ENCODE measurements at regions not wholly inside any gene's neighbourhood (a gene's known extent, or its start where the extent isn't known, plus 50 kb on each side); places are given as distances from the start of the nearest gene placed in this dataset.

- no peak for TF ChIP-seq CTCF (conservative IDR thresholded peaks at IDR 0.05; ENCODE audit: low read depth, low read length)
- no peak for TF ChIP-seq EZH2 (IDR thresholded peaks at IDR 0.05; ENCODE audit: low read length, unreplicated experiment)
- no peak for TF ChIP-seq EZH2phosphoT487 (IDR thresholded peaks at IDR 0.05; ENCODE audit: borderline replicate concordance, low read length)
These were observed 641.7 kb downstream of the NR4A2 start for GRCh38 chr2:155690785-155691184.
